ENCODE measurements at regions not wholly inside any gene's neighbourhood (a gene's known extent, or its start where the extent isn't known, plus 50 kb on each side); places are given as distances from the start of the nearest gene placed in this dataset.

DNA sequence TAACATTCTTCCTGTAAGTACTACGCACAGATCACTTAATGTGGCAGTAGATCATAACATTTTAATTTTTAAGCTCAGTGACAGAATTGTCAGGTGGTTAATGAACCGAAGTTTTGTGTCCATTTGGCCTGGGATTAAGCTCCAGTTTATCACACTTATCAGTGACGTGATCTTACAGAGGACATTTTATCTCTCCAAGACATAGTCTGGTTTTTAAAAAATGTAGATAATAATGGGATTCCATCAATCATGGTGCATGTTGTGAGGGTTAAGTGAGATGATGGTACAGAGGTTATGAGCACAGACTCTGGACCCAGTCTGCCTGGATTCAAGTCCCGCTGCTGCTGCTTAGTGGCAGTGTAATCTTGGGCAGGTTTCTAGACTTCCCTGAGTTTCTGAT lies 66.0 kb upstream of the ZFAND5 start:
- Histone ChIP-seq H3K36me3 (ENCODE audit: low read depth, missing control alignments) (no peaks in the 10 kb centered on the region), H3K4me1 (no peaks in the 10 kb centered on the region), H3K27ac (no peak overlapping the region), H3K9me3 (no peaks in the 10 kb centered on the region), H3K4me3 (no peak overlapping the region), H3K27me3 (no peaks in the 10 kb centered on the region)
- intact Hi-C loops (cut with DNase I; ENCODE audit: low total_unique reads) = no loop called here
- DNase-seq = no peak
- no peak for TF ChIP-seq POLR2A (IDR thresholded peaks at IDR 0.05)
- no peak for TF ChIP-seq CTCF (IDR thresholded peaks at IDR 0.05)
- WGBS, 2 donors = 93 to 97% methylated on average over 4 of the region's 4 CpGs

DNA sequence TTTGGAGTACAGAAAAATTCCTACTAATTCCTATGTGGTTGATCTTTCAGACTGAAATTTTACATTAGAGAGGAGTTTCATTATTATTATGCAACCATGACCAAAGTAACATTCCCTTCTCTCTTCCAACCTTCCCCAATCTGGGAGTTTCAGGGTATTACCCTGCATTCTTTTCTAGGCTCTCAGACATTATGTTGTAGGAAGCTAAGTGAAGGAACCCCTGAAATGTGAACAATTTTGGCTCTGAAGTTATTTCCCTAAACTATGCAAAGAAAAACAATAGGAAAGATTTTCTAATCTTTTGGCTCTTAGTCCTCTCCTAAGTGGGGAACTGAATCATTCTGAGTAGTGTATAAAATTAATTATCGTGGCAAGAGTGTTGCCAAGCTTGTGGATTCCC lies 63.3 kb upstream of the ZFAND5 start:
- Histone ChIP-seq H3K4me1 (no peaks in the 10 kb centered on the region), H3K36me3 (ENCODE audit: low read depth, missing control alignments) (no peaks in the 10 kb centered on the region), H3K4me3 (no peak overlapping the region), H3K9me3 (no peaks in the 10 kb centered on the region), H3K27ac (no peak overlapping the region), H3K27me3 (no peaks in the 10 kb centered on the region)
- DNase-seq = no peak
- WGBS, 2 donors = 18 to 19% methylated on average over 1 of the region's 1 CpG
- intact Hi-C loops (cut with DNase I; ENCODE audit: low total_unique reads) = no loop called here
- no peak for TF ChIP-seq CTCF (IDR thresholded peaks at IDR 0.05)
- TF ChIP-seq POLR2A (IDR thresholded peaks at IDR 0.05) = no peak

- WGBS, 2 donors = 92 to 98% methylated on average over 1 of the region's 1 CpG
- Histone ChIP-seq H3K27me3 (no peaks in the 10 kb centered on the region), H3K4me1 (no peaks in the 10 kb centered on the region), H3K27ac (no peak overlapping the region), H3K4me3 (no peak overlapping the region), H3K36me3 (ENCODE audit: low read depth, missing control alignments) (no peaks in the 10 kb centered on the region), H3K9me3 (no peaks in the 10 kb centered on the region)
- no peak for DNase-seq
- intact Hi-C loops (cut with DNase I; ENCODE audit: low total_unique reads) = no loop called here
- TF ChIP-seq CTCF (IDR thresholded peaks at IDR 0.05) (no peak), POLR2A (IDR thresholded peaks at IDR 0.05) (no peak)
Measured at GRCh38 chr9:72427801-72428200, 62.8 kb upstream of the ZFAND5 start.

DNA sequence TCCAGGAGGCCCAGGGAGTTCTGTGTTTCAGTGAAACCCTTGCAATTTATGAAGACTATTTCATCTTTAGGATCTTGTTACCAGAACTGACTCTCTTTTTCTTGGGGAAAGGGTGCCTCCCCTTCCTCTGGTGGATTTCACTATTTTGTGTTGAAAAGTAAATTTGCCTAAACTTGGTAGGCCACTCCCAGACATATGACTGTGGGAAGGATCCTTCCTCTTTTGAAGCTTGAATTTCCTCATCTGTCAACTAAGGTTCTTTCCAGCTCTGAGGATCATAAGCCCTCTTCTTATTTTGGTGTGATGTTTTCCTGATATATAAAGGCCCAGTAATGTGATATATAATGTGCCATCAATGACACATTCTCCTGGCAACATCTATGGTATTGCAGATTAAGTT lies 59.1 kb upstream of the ZFAND5 start:
- no peaks in the 10 kb centered on the region for H3K4me1 ChIP-seq
- TF ChIP-seq POLR2A (IDR thresholded peaks at IDR 0.05) (no peak), CTCF (IDR thresholded peaks at IDR 0.05) (no peak)
- no peak overlapping the region for H3K4me3 ChIP-seq
- no peaks in the 10 kb centered on the region for H3K27me3 ChIP-seq
- H3K36me3 ChIP-seq (ENCODE audit: low read depth, missing control alignments) = no peaks in the 10 kb centered on the region
- no peak overlapping the region for H3K27ac ChIP-seq
- intact Hi-C loops (cut with DNase I; ENCODE audit: low total_unique reads) = no loop called here
- no peak for DNase-seq
- H3K9me3 ChIP-seq = no peaks in the 10 kb centered on the region

DNA sequence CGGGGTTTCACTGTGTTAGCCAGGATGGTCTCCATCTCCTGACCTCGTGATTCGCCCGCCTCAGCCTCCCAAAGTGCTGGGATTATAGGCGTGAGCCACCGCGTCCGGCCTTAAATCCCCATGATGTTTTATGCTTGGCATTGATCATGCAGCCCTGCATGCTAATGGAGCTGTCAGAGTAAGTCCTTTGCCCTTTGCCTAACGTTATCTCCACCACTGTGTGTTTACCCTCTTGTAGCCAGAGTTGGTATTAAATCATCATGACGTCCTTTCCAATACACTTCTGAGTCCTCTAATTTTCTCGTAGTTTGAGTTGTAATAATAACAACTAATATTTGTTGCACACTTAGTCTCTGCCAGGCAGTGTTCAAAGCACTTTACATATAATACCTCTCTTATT lies 57.2 kb upstream of the ZFAND5 start:
- H3K9me3 ChIP-seq = no peaks in the 10 kb centered on the region
- H3K27ac ChIP-seq = no peak overlapping the region
- no peak overlapping the region for H3K4me3 ChIP-seq
- intact Hi-C loops (cut with DNase I; ENCODE audit: low total_unique reads) = no loop called here
- WGBS, 2 donors = 62 to 67% methylated on average over 11 of the region's 11 CpGs
- H3K27me3 ChIP-seq = no peaks in the 10 kb centered on the region
- DNase-seq = no peak
- H3K4me1 ChIP-seq = no peaks in the 10 kb centered on the region
- no peaks in the 10 kb centered on the region for H3K36me3 ChIP-seq (ENCODE audit: low read depth, missing control alignments)
- TF ChIP-seq CTCF (IDR thresholded peaks at IDR 0.05) (no peak), POLR2A (IDR thresholded peaks at IDR 0.05) (no peak)
